Activated naive CD8-positive, alpha-beta T cell treated with anti-CD3 and anti-CD28 coated beads, Interleukin-2, amount 10 ng/mL, durations not matched to agents 7 days and 5 days (primary cell): ENCODE measurements at regions not wholly inside any gene's neighbourhood (a gene's known extent, or its start where the extent isn't known, plus 50 kb on each side); places are given as distances from the start of the nearest gene placed in this dataset.
"Not testable (repeated sequence)": the region's sequence is repeated elsewhere in the genome, so short reads cannot be mapped to it uniquely, and the experiment has no call there.

Experiments used
- ATAC-seq: fragments of 150-1000 bp; cut with Tn5 transposase; one replicate; pipeline ENCODE4 v1.10.0; 2021; ENCODE audit warnings: low read depth, moderate library complexity
- POLR2A ChIA-PET: fragments of 350-600 bp; sonication (Branson Sonifier 250); formaldehyde crosslinking; loops from one replicate; lab custom pipeline; 2021; ENCODE audit warnings: antibody characterized with exemption; lab: Charles Lee
- DNase-seq: peaks from one replicate; pipeline ENCODE4 v3.0.0; 2021
- H3K27ac Mint-ChIP-seq: one replicate; pipeline ENCODE4 v1.8.0; 2022; ENCODE audit warnings: mild to moderate bottlenecking, mixed read lengths
- H3K27me3 Mint-ChIP-seq: one replicate; pipeline ENCODE4 v1.8.0; 2022; ENCODE audit warnings: mild to moderate bottlenecking, moderate library complexity, mixed read lengths
- H3K36me3 Mint-ChIP-seq: one replicate; pipeline ENCODE4 v1.8.0; 2021; ENCODE audit warnings: mild to moderate bottlenecking, mixed read lengths
- H3K4me1 Mint-ChIP-seq: one replicate; pipeline ENCODE4 v1.8.0; 2021; ENCODE audit warnings: mixed read lengths
- H3K4me3 Mint-ChIP-seq: one replicate; pipeline ENCODE4 v1.8.0; 2022; ENCODE audit warnings: mild to moderate bottlenecking, moderate library complexity, mixed read lengths
- H3K9me3 Mint-ChIP-seq: one replicate; pipeline ENCODE4 v1.8.0; 2021; ENCODE audit warnings: mixed read lengths

GRCh38 chr20:22827916-22828315, 207.2 kb upstream of the SSTR4 start:
- H3K4me1 Mint-ChIP-seq = no peaks in the 10 kb centered on the region
- H3K9me3 Mint-ChIP-seq = no peaks in the 10 kb centered on the region
- H3K27me3 Mint-ChIP-seq = no peaks in the 10 kb centered on the region
- no peak for ATAC-seq
- DNase-seq = no peak
- H3K27ac Mint-ChIP-seq = no peak overlapping the region
- no peaks in the 10 kb centered on the region for H3K36me3 Mint-ChIP-seq
- POLR2A ChIA-PET = no interaction called here
- no peak overlapping the region for H3K4me3 Mint-ChIP-seq

DNA sequence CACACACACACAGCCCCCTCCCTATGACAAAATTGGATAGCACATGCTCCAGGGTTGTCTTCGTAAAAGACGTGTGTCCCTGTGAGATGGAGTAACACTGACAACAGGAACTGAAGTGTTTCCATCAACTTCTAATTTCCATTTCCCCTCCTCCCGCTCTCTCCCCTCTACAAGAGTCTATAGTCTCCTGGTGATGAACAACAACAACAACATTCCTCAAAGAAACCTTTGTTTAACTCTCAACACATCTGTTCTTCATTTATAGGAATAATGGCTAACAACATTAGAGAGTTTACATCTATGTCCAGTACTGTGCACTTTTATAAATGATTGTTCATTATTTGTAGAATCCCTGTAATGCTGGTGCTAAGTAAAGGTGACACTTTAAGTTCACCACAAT, 205.8 kb upstream of the SSTR4 start:
- DNase-seq = no peak
- no peak overlapping the region for H3K4me3 Mint-ChIP-seq
- H3K9me3 Mint-ChIP-seq = no peaks in the 10 kb centered on the region
- no peak for ATAC-seq
- POLR2A ChIA-PET = no interaction called here
- no peaks in the 10 kb centered on the region for H3K36me3 Mint-ChIP-seq
- no peaks in the 10 kb centered on the region for H3K27me3 Mint-ChIP-seq
- no peaks in the 10 kb centered on the region for H3K4me1 Mint-ChIP-seq
- H3K27ac Mint-ChIP-seq = no peak overlapping the region

DNA sequence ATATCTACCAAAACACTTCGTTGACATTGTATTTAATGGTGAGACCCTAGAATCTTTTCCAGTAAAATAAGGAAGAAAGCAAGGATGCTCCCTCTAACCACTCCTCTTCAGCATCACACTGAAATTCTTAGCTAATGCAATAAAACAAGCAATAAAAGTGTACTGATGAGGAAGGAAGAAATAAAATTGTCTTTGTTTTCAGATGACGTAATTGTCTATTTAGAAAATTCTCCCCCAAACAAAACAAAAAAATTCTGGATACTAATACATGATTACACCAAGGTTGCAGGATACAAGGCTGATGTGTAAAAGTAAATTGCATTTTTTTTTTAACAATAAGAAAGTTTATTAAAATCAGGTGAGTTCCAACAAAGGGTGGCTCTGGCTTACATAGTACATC, 205.0 kb upstream of the SSTR4 start:
- Mint-ChIP-seq H3K27ac (no peak overlapping the region), H3K27me3 (no peaks in the 10 kb centered on the region), H3K4me1 (no peaks in the 10 kb centered on the region), H3K4me3 (no peak overlapping the region), H3K9me3 (no peaks in the 10 kb centered on the region), H3K36me3 (no peaks in the 10 kb centered on the region)
- POLR2A ChIA-PET = no interaction called here
- DNase-seq (no peak), ATAC-seq (no peak)

DNA sequence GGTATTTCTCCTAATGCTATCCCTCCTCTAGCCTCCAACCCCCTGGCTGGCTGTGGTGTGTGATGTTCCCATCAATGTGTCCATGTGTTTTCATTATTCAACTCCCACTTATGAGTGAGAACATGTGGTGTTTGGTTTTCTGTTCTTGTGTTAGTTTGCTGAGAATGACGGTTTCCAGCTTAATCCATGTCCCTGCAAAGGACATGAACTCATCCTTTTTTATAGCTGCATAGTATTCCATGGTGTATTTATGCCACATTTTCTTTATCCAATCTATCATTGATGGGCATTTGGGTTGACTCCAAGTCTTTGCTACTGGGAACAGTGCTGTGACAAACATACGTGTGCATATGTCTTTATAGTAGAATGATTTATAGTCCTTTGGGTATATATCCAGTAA, 204.4 kb upstream of the SSTR4 start:
- H3K36me3 Mint-ChIP-seq, ATAC-seq, POLR2A ChIA-PET, H3K27ac Mint-ChIP-seq, H3K4me3 Mint-ChIP-seq, H3K4me1 Mint-ChIP-seq, H3K27me3 Mint-ChIP-seq, H3K9me3 Mint-ChIP-seq, DNase-seq: not testable (repeated sequence)

- DNase-seq (no peak), ATAC-seq (no peak)
- Mint-ChIP-seq H3K9me3 (no peaks in the 10 kb centered on the region), H3K4me3 (no peak overlapping the region), H3K27ac (no peak overlapping the region), H3K4me1 (no peaks in the 10 kb centered on the region), H3K27me3 (no peaks in the 10 kb centered on the region), H3K36me3 (no peaks in the 10 kb centered on the region)
- POLR2A ChIA-PET = no interaction called here
Observed at GRCh38 chr20:22833851-22834250, 201.3 kb upstream of the SSTR4 start.

- no peaks in the 10 kb centered on the region for H3K27me3 Mint-ChIP-seq
- H3K36me3 Mint-ChIP-seq = no peaks in the 10 kb centered on the region
- DNase-seq (no peak), ATAC-seq (no peak)
- no peak overlapping the region for H3K4me3 Mint-ChIP-seq
- POLR2A ChIA-PET = no interaction called here
- no peaks in the 10 kb centered on the region for H3K4me1 Mint-ChIP-seq
- H3K9me3 Mint-ChIP-seq = no peaks in the 10 kb centered on the region
- H3K27ac Mint-ChIP-seq = no peak overlapping the region
Observed at GRCh38 chr20:22834651-22835256, 200.4 kb upstream of the SSTR4 start.

- no peaks in the 10 kb centered on the region for H3K9me3 Mint-ChIP-seq
- H3K4me3 Mint-ChIP-seq = no peak overlapping the region
- POLR2A ChIA-PET = no interaction called here
- ATAC-seq = no peak
- H3K27me3 Mint-ChIP-seq = no peaks in the 10 kb centered on the region
- H3K4me1 Mint-ChIP-seq = no peaks in the 10 kb centered on the region
- H3K36me3 Mint-ChIP-seq = no peaks in the 10 kb centered on the region
- no peak for DNase-seq
- H3K27ac Mint-ChIP-seq = no peak overlapping the region
Observed at GRCh38 chr20:22836211-22836610, 198.9 kb upstream of the SSTR4 start.

DNA sequence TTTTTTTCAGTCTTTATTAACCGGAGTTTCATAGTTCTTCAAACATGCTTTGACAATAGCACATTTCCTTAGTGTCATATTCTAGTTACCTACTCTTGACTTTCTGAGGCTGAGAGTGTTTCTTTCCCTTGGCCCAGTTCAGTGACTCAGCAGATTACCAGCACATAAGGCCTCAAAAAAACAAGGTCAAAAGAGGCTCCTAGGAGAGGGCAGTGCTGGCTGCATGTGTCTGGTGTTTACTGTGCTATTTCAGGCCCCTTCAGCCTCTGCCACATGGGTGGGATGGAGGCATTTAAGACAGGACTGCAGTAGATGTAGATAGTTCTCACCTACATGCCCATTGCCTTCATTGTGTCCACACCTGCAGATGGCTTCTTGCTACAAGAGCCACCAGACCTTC, 198.2 kb upstream of the SSTR4 start:
- ATAC-seq (no peak), DNase-seq (no peak)
- Mint-ChIP-seq H3K27ac (no peak overlapping the region), H3K9me3 (no peaks in the 10 kb centered on the region), H3K36me3 (no peaks in the 10 kb centered on the region), H3K4me3 (no peak overlapping the region), H3K4me1 (no peaks in the 10 kb centered on the region), H3K27me3 (no peaks in the 10 kb centered on the region)
- POLR2A ChIA-PET = no interaction called here

GRCh38 chr20:22838001-22838400, 197.1 kb upstream of the SSTR4 start:
- Mint-ChIP-seq H3K27me3 (no peaks in the 10 kb centered on the region), H3K36me3 (no peaks in the 10 kb centered on the region), H3K4me3 (no peak overlapping the region), H3K9me3 (no peaks in the 10 kb centered on the region), H3K27ac (no peak overlapping the region), H3K4me1 (no peaks in the 10 kb centered on the region)
- ATAC-seq (no peak), DNase-seq (no peak)
- POLR2A ChIA-PET = no interaction called here

GRCh38 chr20:22841846-22842245, 193.3 kb upstream of the SSTR4 start:
- Mint-ChIP-seq H3K36me3 (no peaks in the 10 kb centered on the region), H3K27me3 (no peaks in the 10 kb centered on the region)

GRCh38 chr20:22842793-22843192, 192.3 kb upstream of the SSTR4 start:
- DNase-seq = no peak
- Mint-ChIP-seq H3K27me3 (no peaks in the 10 kb centered on the region), H3K4me3 (no peak overlapping the region), H3K9me3 (peaks cover 2% of the 10 kb centered on the region), H3K36me3 (no peaks in the 10 kb centered on the region), H3K4me1 (no peaks in the 10 kb centered on the region), H3K27ac (no peak overlapping the region)
- POLR2A ChIA-PET = no interaction called here
- ATAC-seq = no peak

More at GRCh38 chr20:22841846-22842245, 193.3 kb upstream of the SSTR4 start:
- ATAC-seq = no peak
- no peak overlapping the region for H3K27ac Mint-ChIP-seq
- no peaks in the 10 kb centered on the region for H3K4me1 Mint-ChIP-seq
- no peak for DNase-seq
- H3K9me3 Mint-ChIP-seq = peaks cover 2% of the 10 kb centered on the region
- POLR2A ChIA-PET = no interaction called here
- H3K4me3 Mint-ChIP-seq = no peak overlapping the region

- no peaks in the 10 kb centered on the region for H3K36me3 Mint-ChIP-seq
- H3K4me1 Mint-ChIP-seq = no peaks in the 10 kb centered on the region
- DNase-seq (no peak), ATAC-seq (no peak)
- H3K27ac Mint-ChIP-seq = no peak overlapping the region
- POLR2A ChIA-PET = no interaction called here
- no peaks in the 10 kb centered on the region for H3K27me3 Mint-ChIP-seq
- H3K9me3 Mint-ChIP-seq = peaks cover 4% of the 10 kb centered on the region
- H3K4me3 Mint-ChIP-seq = no peak overlapping the region
Observed at GRCh38 chr20:22844959-22845358, 190.2 kb upstream of the SSTR4 start.

- no peak for DNase-seq
- Mint-ChIP-seq H3K4me3 (no peak overlapping the region), H3K4me1 (no peaks in the 10 kb centered on the region), H3K36me3 (no peaks in the 10 kb centered on the region), H3K9me3 (peaks cover 4% of the 10 kb centered on the region), H3K27ac (no peak overlapping the region), H3K27me3 (no peaks in the 10 kb centered on the region)
- ATAC-seq = no peak
- POLR2A ChIA-PET = no interaction called here
Observed at GRCh38 chr20:22846863-22847262, 188.2 kb upstream of the SSTR4 start.

DNA sequence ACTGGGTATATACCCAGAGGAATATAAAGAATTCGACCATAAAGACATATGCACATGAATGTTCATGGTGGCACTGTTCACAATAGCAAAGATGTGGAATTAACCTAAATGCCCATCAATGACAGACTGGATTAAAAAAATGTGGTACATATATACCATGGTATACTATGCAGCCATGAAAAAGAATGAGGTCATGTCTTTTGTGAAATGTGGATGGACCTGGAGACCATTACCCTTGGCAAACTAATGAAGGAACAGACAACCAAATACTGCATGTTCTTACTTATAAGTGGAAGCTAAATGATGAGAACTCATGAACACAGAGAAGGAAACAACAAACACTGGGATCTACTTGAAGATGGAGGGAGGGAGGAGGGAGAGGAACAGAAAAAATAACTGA, 186.7 kb upstream of the SSTR4 start:
- Mint-ChIP-seq H3K4me1 (no peaks in the 10 kb centered on the region), H3K4me3 (no peak overlapping the region), H3K27me3 (no peaks in the 10 kb centered on the region), H3K27ac (no peak overlapping the region), H3K36me3 (no peaks in the 10 kb centered on the region), H3K9me3 (peaks cover 5% of the 10 kb centered on the region)
- POLR2A ChIA-PET = no interaction called here
- ATAC-seq = no peak
- DNase-seq = no peak
